Tibial nerve (tissue), 4 donors: ENCODE measurements at regions not wholly inside any gene's neighbourhood (a gene's known extent, or its start where the extent isn't known, plus 50 kb on each side); places are given as distances from the start of the nearest gene placed in this dataset.

Source experiments
- CTCF ChIP-seq, 5 experiments: fragments of 200-600 bp in 3 of 5; fragments of 450-650 bp in 2 of 5; sonication (generic) in 3 of 5; IDR thresholded peaks; one replicate each; pipeline ENCODE4 v1.5.1; 2016 to 2019; ENCODE audit warnings: antibody characterized with exemption in 5 of 5, mild to moderate bottlenecking in 3 of 5, moderate library complexity in 2 of 5
- EP300 ChIP-seq, 2 donors: sonication (generic); formaldehyde crosslinking; IDR thresholded peaks; one replicate each; pipeline ENCODE4 v1.6.1; 2017; ENCODE audit warnings: antibody characterized with exemption in 2 of 2, mild to moderate bottlenecking in 1 of 2
- POLR2A ChIP-seq, 2 donors: fragments of 450-650 bp; IDR thresholded peaks; one replicate each; pipeline ENCODE4 v1.6.1; 2017; ENCODE audit warnings: antibody characterized with exemption in 2 of 2, mild to moderate bottlenecking in 2 of 2, moderate library complexity in 2 of 2

GRCh38 chr9:118473521-118473920 is 769.3 kb downstream of the TLR4 start:
- TF ChIP-seq CTCF (IDR thresholded peaks at IDR 0.05): no peak
- no peak for TF ChIP-seq POLR2A (IDR thresholded peaks at IDR 0.05)
- no peak for TF ChIP-seq EP300 (IDR thresholded peaks at IDR 0.05)
